Heart left ventricle (tissue), 13 donors: ENCODE measurements at regions not wholly inside any gene's neighbourhood (a gene's known extent, or its start where the extent isn't known, plus 50 kb on each side); places are given as distances from the start of the nearest gene placed in this dataset.

ENCODE experiments used
- POLR2A ChIP-seq, 2 donors: fragments of 450-650 bp; IDR thresholded peaks; one replicate each; pipeline ENCODE4 v1.6.1; 2017; ENCODE audit warnings: antibody characterized with exemption in 2 of 2, mild to moderate bottlenecking in 2 of 2, moderate library complexity in 2 of 2
- TF ChIP-seq, protein P1 (sequence below), 12 donors: fragments of 200-600 bp; sonication (generic) in 4 of 12; IDR thresholded peaks; one replicate each; pipeline versions ENCODE4 v1.5.0 to v1.8.0; 2018 to 2022; ENCODE audit warnings: antibody characterized with exemption in 12 of 12, mild to moderate bottlenecking in 5 of 12
- donor health status: ischemic (EF 13 %, LVEDD 7.1; RV severe dilation, severe dysfunction).
- donor health status: DM: no; HTN: yes; CAD: no.
- donor health status: DM: no; HTN: no; CAD: no.
- donor health status: ischemic (EF 25% LVEDD 6.9; RV normal size, moderate dysfunction).
- donor health status: ischemic (EF 25% LVEDD 5.7; RV mildly dilated, moderate dysfunction).
- donor health status: ischemic (EF 35%, LVEDD 5.7; RV mildly dilated, moderate dysfunction).
- donor health status: nonischemic (EF 11% LVEDD 7.7; RV severe dilation, severe dysfunction).
- donor health status: DM: yes; HTN: yes; CAD: no.
- donor health status: PGD.
- donor health status: ischemic (EF 29% LVEDD 5.4; RV normal size, mild dysfunction).
- donor health status: nonischemic (EF 23%, LVEDD 6.1; RV moderate dilation, normal function).

DNA sequence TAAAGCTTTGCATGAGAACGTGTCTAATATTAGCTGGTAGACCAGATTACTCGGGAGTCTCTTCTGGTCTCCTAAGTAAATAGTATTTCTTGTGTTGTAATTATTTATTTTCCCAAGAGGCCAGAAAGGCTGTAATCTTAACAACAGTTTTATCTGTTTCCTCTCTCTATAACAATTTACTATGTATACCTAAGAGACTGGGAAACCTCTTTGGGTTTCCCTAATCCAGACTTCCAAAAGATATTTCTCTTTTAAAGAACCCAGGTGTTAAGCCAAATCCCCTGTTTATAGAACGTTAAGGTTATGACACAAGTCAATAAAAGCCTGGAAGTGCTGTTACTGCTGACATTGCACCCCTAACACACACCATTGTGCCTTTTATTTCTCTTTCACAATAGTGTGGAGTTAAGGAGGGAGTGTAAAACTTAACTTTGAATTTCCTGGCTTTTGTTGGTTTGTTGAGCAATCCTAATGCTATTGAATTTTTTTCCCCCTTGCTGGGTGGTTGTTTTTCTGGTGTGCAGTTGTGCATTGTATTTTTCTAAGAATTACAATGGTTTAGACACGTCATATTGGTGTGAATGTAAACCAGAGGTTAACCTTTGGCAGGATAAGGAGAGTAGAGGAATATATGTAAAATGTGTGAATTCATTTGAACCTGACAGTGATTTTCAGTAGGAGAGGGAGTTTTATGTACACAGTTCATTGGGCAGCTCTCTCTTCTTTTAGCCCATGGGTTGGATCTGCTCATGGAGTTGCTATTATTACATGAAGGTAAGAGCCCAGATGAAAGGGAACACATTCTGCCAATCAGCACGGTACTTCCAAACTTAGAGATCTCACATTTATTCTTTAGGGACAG lies 192.8 kb downstream of the MTX2 start:
- TF ChIP-seq, protein P1, sequence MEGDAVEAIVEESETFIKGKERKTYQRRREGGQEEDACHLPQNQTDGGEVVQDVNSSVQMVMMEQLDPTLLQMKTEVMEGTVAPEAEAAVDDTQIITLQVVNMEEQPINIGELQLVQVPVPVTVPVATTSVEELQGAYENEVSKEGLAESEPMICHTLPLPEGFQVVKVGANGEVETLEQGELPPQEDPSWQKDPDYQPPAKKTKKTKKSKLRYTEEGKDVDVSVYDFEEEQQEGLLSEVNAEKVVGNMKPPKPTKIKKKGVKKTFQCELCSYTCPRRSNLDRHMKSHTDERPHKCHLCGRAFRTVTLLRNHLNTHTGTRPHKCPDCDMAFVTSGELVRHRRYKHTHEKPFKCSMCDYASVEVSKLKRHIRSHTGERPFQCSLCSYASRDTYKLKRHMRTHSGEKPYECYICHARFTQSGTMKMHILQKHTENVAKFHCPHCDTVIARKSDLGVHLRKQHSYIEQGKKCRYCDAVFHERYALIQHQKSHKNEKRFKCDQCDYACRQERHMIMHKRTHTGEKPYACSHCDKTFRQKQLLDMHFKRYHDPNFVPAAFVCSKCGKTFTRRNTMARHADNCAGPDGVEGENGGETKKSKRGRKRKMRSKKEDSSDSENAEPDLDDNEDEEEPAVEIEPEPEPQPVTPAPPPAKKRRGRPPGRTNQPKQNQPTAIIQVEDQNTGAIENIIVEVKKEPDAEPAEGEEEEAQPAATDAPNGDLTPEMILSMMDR (IDR thresholded peaks at IDR 0.05) = no peak
- no peak for TF ChIP-seq POLR2A (IDR thresholded peaks at IDR 0.05)
